Upper lobe of left lung (tissue), 4 donors: ENCODE measurements at regions not wholly inside any gene's neighbourhood (a gene's known extent, or its start where the extent isn't known, plus 50 kb on each side); places are given as distances from the start of the nearest gene placed in this dataset.

Experiments
- CTCF ChIP-seq, 6 experiments: fragments of 450-650 bp in 4 of 6; fragments of 200-600 bp in 2 of 6; sonication (generic) in 2 of 6; IDR thresholded peaks; one replicate each; pipeline ENCODE4 v1.5.1; 2016 to 2019; ENCODE audit warnings: antibody characterized with exemption in 6 of 6
- POLR2A ChIP-seq, 4 donors: fragments of 450-650 bp; IDR thresholded peaks; one replicate each; pipeline ENCODE4 v1.5.1; 2016 to 2017; ENCODE audit warnings: antibody characterized with exemption in 4 of 4, mild to moderate bottlenecking in 2 of 4

DNA sequence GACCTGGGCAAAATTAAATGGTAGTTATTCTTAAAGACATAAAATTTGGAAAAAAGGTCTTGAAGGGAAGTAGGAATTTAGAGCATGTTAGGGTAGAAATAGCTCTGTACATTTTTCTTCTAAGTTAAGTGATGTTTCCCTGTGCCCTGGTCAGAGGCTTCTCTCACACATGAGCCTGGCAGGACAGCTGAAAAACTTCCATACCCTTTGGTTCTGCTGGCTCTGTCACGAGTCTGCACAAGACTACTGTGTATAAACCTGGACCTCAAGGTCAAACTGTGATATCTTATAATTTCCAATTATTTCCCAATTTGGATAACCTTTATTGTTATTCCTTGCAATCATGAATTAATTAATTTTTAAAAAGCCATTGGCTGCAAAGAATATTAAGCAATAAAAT lies 664.7 kb downstream of the BCL11A start:
- no peak for TF ChIP-seq CTCF (IDR thresholded peaks at IDR 0.05)
- no peak for TF ChIP-seq POLR2A (IDR thresholded peaks at IDR 0.05)
